SK-N-SH (cell line): ENCODE measurements at regions not wholly inside any gene's neighbourhood (a gene's known extent, or its start where the extent isn't known, plus 50 kb on each side); places are given as distances from the start of the nearest gene placed in this dataset.

ENCODE experiments used
- CTCF ChIA-PET: fragments of 300-600, 350-600 bp; formaldehyde crosslinking; extraction: SDS; loops from one replicate; lab custom pipeline; 2021; lab: Yijun Ruan, JAX
- POLR2A ChIA-PET: fragments of 350-600 bp; sonication (Branson Sonifier 250); formaldehyde crosslinking; extraction: SDS; loops from one replicate; lab custom pipeline; 2020; ENCODE audit warnings: antibody characterized with exemption, inconsistent platforms; lab: Yijun Ruan, JAX
- DNase-seq: peaks from one replicate; pipeline ENCODE4 v3.0.0; 2012
- H2AFZ ChIP-seq: fragments of 200-600 bp; sonication (generic); 2 replicates; pipeline ENCODE4 v1.8.1; 2016; ENCODE audit warnings: antibody characterized with exemption, mild to moderate bottlenecking, low read depth
- H3F3A ChIP-seq: fragments of 200-600 bp; sonication (generic); replicated peaks from 2 replicates; pipeline ENCODE3; 2016; ENCODE audit warnings: antibody characterized with exemption, mild to moderate bottlenecking; ENCODE audit not compliant: insufficient read depth
- H3K27ac ChIP-seq, 2 experiments: fragments of 200-500 bp in 1 of 2; fragments of 200-600 bp in 1 of 2; sonication (Bioruptor generic) in 1 of 2; sonication (generic), shearing (Covaris generic) in 1 of 2; 2 replicates each; pipeline versions ENCODE4 v1.5.1 to v1.6.1; 2014 to 2016; ENCODE audit warnings: low read depth in 2 of 2, inconsistent platforms in 1 of 2, low read length in 1 of 2, mild to moderate bottlenecking in 1 of 2, mixed read lengths in 1 of 2
- H3K27me3 ChIP-seq: fragments of 200-600 bp; sonication (generic), shearing (Covaris generic); 2 replicates; pipeline ENCODE4 v1.6.1; 2016; ENCODE audit warnings: mixed run types; ENCODE audit not compliant: insufficient read depth
- H3K36me3 ChIP-seq, 2 experiments: fragments of 200-500 bp in 1 of 2; fragments of 200-600 bp in 1 of 2; sonication (Bioruptor generic) in 1 of 2; sonication (generic) in 1 of 2; replicated peaks in 1 of 2; 2 replicates each; pipeline versions ENCODE3 to v1.5.1; 2014 to 2016; ENCODE audit warnings: low read length in 1 of 2, mild to moderate bottlenecking in 1 of 2; ENCODE audit not compliant: insufficient read depth in 2 of 2, control insufficient read depth in 1 of 2
- H3K4me1 ChIP-seq, 2 experiments: fragments of 200-500 bp in 1 of 2; fragments of 200-600 bp in 1 of 2; sonication (Bioruptor generic) in 1 of 2; sonication (generic), shearing (Covaris generic) in 1 of 2; 2 replicates each; pipeline versions ENCODE4 v1.5.1 to v1.6.1; 2014 to 2016; ENCODE audit warnings: low read depth in 1 of 2, low read length in 1 of 2, mixed run types in 1 of 2; ENCODE audit not compliant: insufficient read depth in 2 of 2, control insufficient read depth in 1 of 2
- H3K4me2 ChIP-seq: fragments of 200-600 bp; sonication (generic), shearing (Covaris generic); 2 replicates; pipeline ENCODE4 v1.6.1; 2017; ENCODE audit warnings: mixed run types
- H3K4me3 ChIP-seq, 2 experiments: fragments of 200-500 bp in 1 of 2; fragments of 200-600 bp in 1 of 2; sonication (Bioruptor generic) in 1 of 2; sonication (generic), shearing (Covaris generic) in 1 of 2; 2 replicates each; pipeline versions ENCODE4 v1.5.1 to v1.8.1; 2014 to 2016; ENCODE audit warnings: low read depth in 2 of 2, inconsistent platforms in 1 of 2, low read length in 1 of 2, mild to moderate bottlenecking in 1 of 2, mixed read lengths in 1 of 2, moderate library complexity in 1 of 2
- H3K79me2 ChIP-seq: fragments of 200-600 bp; sonication (generic); 2 replicates; pipeline ENCODE4 v1.8.1; 2017; ENCODE audit warnings: mild to moderate bottlenecking; ENCODE audit not compliant: insufficient read depth
- H3K9ac ChIP-seq: fragments of 200-600 bp; sonication (generic); 2 replicates; pipeline ENCODE4 v1.6.1; 2017; ENCODE audit warnings: mixed run types
- H3K9me2 ChIP-seq: fragments of 200-600 bp; sonication (generic); 2 replicates; pipeline ENCODE4 v1.6.1; 2017; ENCODE audit warnings: mixed run types
- H3K9me3 ChIP-seq: fragments of 200-600 bp; sonication (generic); 2 replicates; pipeline ENCODE4 v1.6.1; 2017; ENCODE audit warnings: mixed run types, mild to moderate bottlenecking, moderate library complexity
- H4K20me1 ChIP-seq: fragments of 200-600 bp; sonication (generic); 2 replicates; pipeline ENCODE4 v1.6.1; 2017; ENCODE audit warnings: mild to moderate bottlenecking, mixed run types; ENCODE audit not compliant: insufficient read depth
- CHD2 ChIP-seq: fragments of 150-350 bp; IDR thresholded peaks from 2 replicates; pipeline ENCODE4 v1.6.1; 2018; ENCODE audit warnings: low read length; ENCODE audit not compliant: partially characterized antibody
- FOXJ3 ChIP-seq: sonication (generic); formaldehyde crosslinking; IDR thresholded peaks from 2 replicates; pipeline ENCODE4 v1.5.1; 2020; ENCODE audit warnings: mild to moderate bottlenecking, missing genetic modification reagents
- GABPA ChIP-seq: IDR thresholded peaks from 2 replicates; pipeline ENCODE4 v1.4.0; 2012; ENCODE audit warnings: low read depth, mild to moderate bottlenecking
- GATA2 ChIP-seq: sonication (generic); formaldehyde crosslinking; IDR thresholded peaks from 2 replicates; pipeline ENCODE4 v1.5.0; 2020; ENCODE audit warnings: mild to moderate bottlenecking, missing genetic modification reagents
- JUND ChIP-seq: IDR thresholded peaks from 2 replicates; pipeline ENCODE4 v1.4.0; 2012
- MEF2A ChIP-seq: IDR thresholded peaks from 2 replicates; pipeline ENCODE4 v1.4.0; 2012; ENCODE audit warnings: low read depth, borderline replicate concordance
- NFIC ChIP-seq: IDR thresholded peaks from 2 replicates; pipeline ENCODE4 v1.4.0; 2012; ENCODE audit warnings: borderline replicate concordance
- NRF1 ChIP-seq: IDR thresholded peaks from 2 replicates; pipeline ENCODE4 v1.6.1; 2012; ENCODE audit warnings: low read depth, mild to moderate bottlenecking, low read length
- RAD21 ChIP-seq: IDR thresholded peaks from 2 replicates; pipeline ENCODE4 v1.6.1; 2012; ENCODE audit warnings: mild to moderate bottlenecking, low read length
- RFX5 ChIP-seq: IDR thresholded peaks from 2 replicates; pipeline ENCODE4 v1.6.1; 2012; ENCODE audit warnings: mild to moderate bottlenecking, improper control_type of control experiment, low read length
- TAF1 ChIP-seq: IDR thresholded peaks from 2 replicates; pipeline ENCODE4 v1.6.1; 2012; ENCODE audit warnings: low read depth, mild to moderate bottlenecking, low read length, moderate library complexity, borderline replicate concordance
- TEAD4 ChIP-seq: IDR thresholded peaks from 2 replicates; pipeline ENCODE4 v1.4.0; 2012; ENCODE audit warnings: mild to moderate bottlenecking, borderline replicate concordance; ENCODE audit not compliant: insufficient read depth
- YY1 ChIP-seq: IDR thresholded peaks from 2 replicates; pipeline ENCODE4 v1.4.0; 2012; ENCODE audit warnings: low read depth, mild to moderate bottlenecking
- TF ChIP-seq, protein P1 (sequence below): IDR thresholded peaks from 2 replicates; pipeline ENCODE4; 2012
- TF ChIP-seq, protein P2 (sequence below): IDR thresholded peaks from 2 replicates; pipeline ENCODE4 v1.6.1; 2012; ENCODE audit warnings: mild to moderate bottlenecking, low read depth, low read length, moderate library complexity
- TF ChIP-seq, protein P3 (sequence below): IDR thresholded peaks from 2 replicates; pipeline ENCODE4 v1.4.0; 2012; ENCODE audit warnings: low read depth, borderline replicate concordance
- TF ChIP-seq, protein P4 (sequence below): fragments of 150-350 bp; IDR thresholded peaks from 2 replicates; pipeline ENCODE4 v1.6.1; 2016; ENCODE audit warnings: mild to moderate bottlenecking, low read depth, low read length
- TF ChIP-seq, protein P5 (sequence below): fragments of 150-350 bp; IDR thresholded peaks from 2 replicates; pipeline ENCODE4 v1.6.1; 2017; ENCODE audit warnings: antibody characterized with exemption, low read length, low read depth, borderline replicate concordance
- TF ChIP-seq, protein P6 (sequence below): IDR thresholded peaks from 2 replicates; pipeline ENCODE4 v1.4.0; 2012; ENCODE audit warnings: low read depth

DNA sequence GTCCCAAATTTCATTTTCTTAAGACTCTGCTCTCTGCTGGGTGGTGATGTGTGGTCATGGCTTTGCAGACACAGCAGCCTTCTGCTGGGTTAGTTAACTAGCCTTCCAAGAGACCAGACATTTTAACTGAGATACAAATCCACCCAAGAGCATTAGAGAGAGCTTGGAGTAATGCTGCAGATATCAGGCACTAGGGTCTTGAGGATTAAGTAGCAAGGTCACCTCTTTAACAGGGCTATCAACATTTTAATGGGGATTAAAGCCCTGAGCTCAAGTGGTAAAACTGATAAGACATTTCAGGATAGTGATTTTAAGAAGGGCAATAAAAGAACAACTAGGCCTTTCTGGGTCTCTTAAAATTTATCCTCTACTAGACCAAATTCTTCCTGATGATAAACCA, 461.2 kb downstream of the MEIS1 start:
- TF ChIP-seq NFIC (no peak), CHD2 (no peak), MEF2A (no peak), RFX5 (no peak), FOXJ3 (CRISPR knock-in tag) (no peak), GABPA (no peak), YY1 (no peak), TAF1 (no peak), JUND (no peak), TEAD4 (no peak), NRF1 (no peak), GATA2 (no peak), RAD21 (no peak)
- TF ChIP-seq, protein P1, sequence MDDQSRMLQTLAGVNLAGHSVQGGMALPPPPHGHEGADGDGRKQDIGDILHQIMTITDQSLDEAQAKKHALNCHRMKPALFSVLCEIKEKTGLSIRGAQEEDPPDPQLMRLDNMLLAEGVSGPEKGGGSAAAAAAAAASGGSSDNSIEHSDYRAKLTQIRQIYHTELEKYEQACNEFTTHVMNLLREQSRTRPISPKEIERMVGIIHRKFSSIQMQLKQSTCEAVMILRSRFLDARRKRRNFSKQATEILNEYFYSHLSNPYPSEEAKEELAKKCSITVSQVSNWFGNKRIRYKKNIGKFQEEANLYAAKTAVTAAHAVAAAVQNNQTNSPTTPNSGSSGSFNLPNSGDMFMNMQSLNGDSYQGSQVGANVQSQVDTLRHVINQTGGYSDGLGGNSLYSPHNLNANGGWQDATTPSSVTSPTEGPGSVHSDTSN: no peak
- TF ChIP-seq, protein P2, sequence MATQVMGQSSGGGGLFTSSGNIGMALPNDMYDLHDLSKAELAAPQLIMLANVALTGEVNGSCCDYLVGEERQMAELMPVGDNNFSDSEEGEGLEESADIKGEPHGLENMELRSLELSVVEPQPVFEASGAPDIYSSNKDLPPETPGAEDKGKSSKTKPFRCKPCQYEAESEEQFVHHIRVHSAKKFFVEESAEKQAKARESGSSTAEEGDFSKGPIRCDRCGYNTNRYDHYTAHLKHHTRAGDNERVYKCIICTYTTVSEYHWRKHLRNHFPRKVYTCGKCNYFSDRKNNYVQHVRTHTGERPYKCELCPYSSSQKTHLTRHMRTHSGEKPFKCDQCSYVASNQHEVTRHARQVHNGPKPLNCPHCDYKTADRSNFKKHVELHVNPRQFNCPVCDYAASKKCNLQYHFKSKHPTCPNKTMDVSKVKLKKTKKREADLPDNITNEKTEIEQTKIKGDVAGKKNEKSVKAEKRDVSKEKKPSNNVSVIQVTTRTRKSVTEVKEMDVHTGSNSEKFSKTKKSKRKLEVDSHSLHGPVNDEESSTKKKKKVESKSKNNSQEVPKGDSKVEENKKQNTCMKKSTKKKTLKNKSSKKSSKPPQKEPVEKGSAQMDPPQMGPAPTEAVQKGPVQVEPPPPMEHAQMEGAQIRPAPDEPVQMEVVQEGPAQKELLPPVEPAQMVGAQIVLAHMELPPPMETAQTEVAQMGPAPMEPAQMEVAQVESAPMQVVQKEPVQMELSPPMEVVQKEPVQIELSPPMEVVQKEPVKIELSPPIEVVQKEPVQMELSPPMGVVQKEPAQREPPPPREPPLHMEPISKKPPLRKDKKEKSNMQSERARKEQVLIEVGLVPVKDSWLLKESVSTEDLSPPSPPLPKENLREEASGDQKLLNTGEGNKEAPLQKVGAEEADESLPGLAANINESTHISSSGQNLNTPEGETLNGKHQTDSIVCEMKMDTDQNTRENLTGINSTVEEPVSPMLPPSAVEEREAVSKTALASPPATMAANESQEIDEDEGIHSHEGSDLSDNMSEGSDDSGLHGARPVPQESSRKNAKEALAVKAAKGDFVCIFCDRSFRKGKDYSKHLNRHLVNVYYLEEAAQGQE: no peak
- TF ChIP-seq, protein P3, sequence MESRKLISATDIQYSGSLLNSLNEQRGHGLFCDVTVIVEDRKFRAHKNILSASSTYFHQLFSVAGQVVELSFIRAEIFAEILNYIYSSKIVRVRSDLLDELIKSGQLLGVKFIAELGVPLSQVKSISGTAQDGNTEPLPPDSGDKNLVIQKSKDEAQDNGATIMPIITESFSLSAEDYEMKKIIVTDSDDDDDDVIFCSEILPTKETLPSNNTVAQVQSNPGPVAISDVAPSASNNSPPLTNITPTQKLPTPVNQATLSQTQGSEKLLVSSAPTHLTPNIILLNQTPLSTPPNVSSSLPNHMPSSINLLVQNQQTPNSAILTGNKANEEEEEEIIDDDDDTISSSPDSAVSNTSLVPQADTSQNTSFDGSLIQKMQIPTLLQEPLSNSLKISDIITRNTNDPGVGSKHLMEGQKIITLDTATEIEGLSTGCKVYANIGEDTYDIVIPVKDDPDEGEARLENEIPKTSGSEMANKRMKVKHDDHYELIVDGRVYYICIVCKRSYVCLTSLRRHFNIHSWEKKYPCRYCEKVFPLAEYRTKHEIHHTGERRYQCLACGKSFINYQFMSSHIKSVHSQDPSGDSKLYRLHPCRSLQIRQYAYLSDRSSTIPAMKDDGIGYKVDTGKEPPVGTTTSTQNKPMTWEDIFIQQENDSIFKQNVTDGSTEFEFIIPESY: no peak
- TF ChIP-seq, protein P4, sequence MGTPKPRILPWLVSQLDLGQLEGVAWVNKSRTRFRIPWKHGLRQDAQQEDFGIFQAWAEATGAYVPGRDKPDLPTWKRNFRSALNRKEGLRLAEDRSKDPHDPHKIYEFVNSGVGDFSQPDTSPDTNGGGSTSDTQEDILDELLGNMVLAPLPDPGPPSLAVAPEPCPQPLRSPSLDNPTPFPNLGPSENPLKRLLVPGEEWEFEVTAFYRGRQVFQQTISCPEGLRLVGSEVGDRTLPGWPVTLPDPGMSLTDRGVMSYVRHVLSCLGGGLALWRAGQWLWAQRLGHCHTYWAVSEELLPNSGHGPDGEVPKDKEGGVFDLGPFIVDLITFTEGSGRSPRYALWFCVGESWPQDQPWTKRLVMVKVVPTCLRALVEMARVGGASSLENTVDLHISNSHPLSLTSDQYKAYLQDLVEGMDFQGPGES: no peak
- TF ChIP-seq, protein P5, sequence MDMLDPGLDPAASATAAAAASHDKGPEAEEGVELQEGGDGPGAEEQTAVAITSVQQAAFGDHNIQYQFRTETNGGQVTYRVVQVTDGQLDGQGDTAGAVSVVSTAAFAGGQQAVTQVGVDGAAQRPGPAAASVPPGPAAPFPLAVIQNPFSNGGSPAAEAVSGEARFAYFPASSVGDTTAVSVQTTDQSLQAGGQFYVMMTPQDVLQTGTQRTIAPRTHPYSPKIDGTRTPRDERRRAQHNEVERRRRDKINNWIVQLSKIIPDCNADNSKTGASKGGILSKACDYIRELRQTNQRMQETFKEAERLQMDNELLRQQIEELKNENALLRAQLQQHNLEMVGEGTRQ: no peak
- TF ChIP-seq, protein P6, sequence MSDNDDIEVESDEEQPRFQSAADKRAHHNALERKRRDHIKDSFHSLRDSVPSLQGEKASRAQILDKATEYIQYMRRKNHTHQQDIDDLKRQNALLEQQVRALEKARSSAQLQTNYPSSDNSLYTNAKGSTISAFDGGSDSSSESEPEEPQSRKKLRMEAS: no peak
- Histone ChIP-seq H3K4me1 (peaks cover 6 to 18% of the 10 kb centered on the region in 2 experiments; a peak in 3 of 4 replicates), H3K79me2 (no peaks in the 10 kb centered on the region), H3F3A (no peaks in the 10 kb centered on the region), H3K9me3 (no peaks in the 10 kb centered on the region), H3K27ac (no peak overlapping the region; a peak in 1 of 4 replicates), H2AFZ (no peak overlapping the region), H3K9ac (no peak overlapping the region), H3K4me2 (no peak overlapping the region), H3K36me3 (no peaks in the 10 kb centered on the region), H4K20me1 (no peaks in the 10 kb centered on the region), H3K9me2 (no peaks in the 10 kb centered on the region), H3K27me3 (no peaks in the 10 kb centered on the region), H3K4me3 (no peak overlapping the region)
- ChIA-PET CTCF (no interaction called here), POLR2A (no interaction called here)
- no peak for DNase-seq
